ENCODE measurements at regions not wholly inside any gene's neighbourhood (a gene's known extent, or its start where the extent isn't known, plus 50 kb on each side); places are given as distances from the start of the nearest gene placed in this dataset.
"Not testable (repeated sequence)": the region's sequence is repeated elsewhere in the genome, so short reads cannot be mapped to it uniquely, and the experiment has no call there.

- Histone ChIP-seq H3K9ac (ENCODE audit: insufficient read depth in 1 of 2, low read depth in 2 of 2, low read length in 2 of 2) (no peak overlapping the region), H3K4me2 (ENCODE audit: insufficient read depth, low read length) (no peak overlapping the region), H2AFZ (ENCODE audit: low read depth, low read length) (no peak overlapping the region), H3K9me3 (replicated peaks; ENCODE audit: control insufficient read depth, insufficient read depth, low read depth, low read length) (no peaks in the 10 kb centered on the region), H3K27me3 (ENCODE audit: control insufficient read depth in 2 of 2, insufficient read depth in 2 of 2, low read length in 2 of 2) (no peaks in the 10 kb centered on the region), H3K79me2 (ENCODE audit: control insufficient read depth, insufficient read depth, low read length) (no peaks in the 10 kb centered on the region), H3K4me3 (no peak overlapping the region), H4K20me1 (replicated peaks; ENCODE audit: control insufficient read depth, insufficient read depth, low read length) (no peaks in the 10 kb centered on the region), H3K4me1 (replicated peaks in 1 of 2; ENCODE audit: control insufficient read depth in 2 of 2, insufficient read depth in 2 of 2, low read length in 2 of 2) (no peaks in the 10 kb centered on the region), H3K36me3 (ENCODE audit: control insufficient read depth, insufficient read depth, low read length) (no peaks in the 10 kb centered on the region), H3K27ac (ENCODE audit: extremely low read depth, low read depth, low read length) (no peak overlapping the region), H3K9me1 (ENCODE audit: control insufficient read depth, insufficient read depth, low read length) (no peaks in the 10 kb centered on the region)
- BruUV-seq (replicated peaks), result no TSS peak
- in situ Hi-C loops (cut with MboI) (no loop called here), intact Hi-C loops (cut with micrococcal nuclease) (no loop called here)
- TF ChIP-seq CTCF (IDR thresholded peaks at IDR 0.05 in 2 of 3, conservative IDR thresholded peaks at IDR 0.05 in 1 of 3; ENCODE audit: insufficient read depth in 2 of 3, low read depth in 1 of 3, low read length in 3 of 3) (no peak), ZNF133 (CRISPR knock-in tag; IDR thresholded peaks at IDR 0.05) (no peak), SREBF1 (IDR thresholded peaks at IDR 0.05; ENCODE audit: borderline replicate concordance, low read depth, low read length) (no peak)
- ATAC-seq, result no peak
- 0% methylated on average over 2 of the region's 2 CpGs for WGBS (ENCODE audit: insufficient coverage, low coverage, missing lambda C conversion rate)
- FAIRE-seq, result no peak
- POLR2A ChIA-PET, result no interaction called here
- CTCF ChIA-PET (ENCODE audit: low intra/inter-chr PET ratio), result no interaction called here
- no peak for DNase-seq (ENCODE audit: extremely low read depth in 1 of 4, low spot score in 3 of 4)
Measured at GRCh38 chr4:151524610-151525009, 115.6 kb downstream of the FHIP1A start.

GRCh38 chr4:151526489-151526888 lies 117.5 kb downstream of the FHIP1A start:
- intact Hi-C loops (cut with micrococcal nuclease); in situ Hi-C loops (cut with MboI); H2AFZ ChIP-seq (ENCODE audit: low read depth, low read length); ATAC-seq; BruUV-seq (replicated peaks); H3K27ac ChIP-seq (ENCODE audit: extremely low read depth, low read depth, low read length); POLR2A ChIA-PET; H3K4me2 ChIP-seq (ENCODE audit: insufficient read depth, low read length); H3K9ac ChIP-seq (ENCODE audit: insufficient read depth in 1 of 2, low read depth in 2 of 2, low read length in 2 of 2); H3K79me2 ChIP-seq (ENCODE audit: control insufficient read depth, insufficient read depth, low read length); H3K4me3 ChIP-seq; DNase-seq (ENCODE audit: extremely low read depth in 1 of 4, low spot score in 3 of 4); CTCF ChIA-PET (ENCODE audit: low intra/inter-chr PET ratio); H3K36me3 ChIP-seq (ENCODE audit: control insufficient read depth, insufficient read depth, low read length); H3K4me1 ChIP-seq (replicated peaks in 1 of 2; ENCODE audit: control insufficient read depth in 2 of 2, insufficient read depth in 2 of 2, low read length in 2 of 2); H3K27me3 ChIP-seq (ENCODE audit: control insufficient read depth in 2 of 2, insufficient read depth in 2 of 2, low read length in 2 of 2); FAIRE-seq; H3K9me1 ChIP-seq (ENCODE audit: control insufficient read depth, insufficient read depth, low read length); H3K9me3 ChIP-seq (replicated peaks; ENCODE audit: control insufficient read depth, insufficient read depth, low read depth, low read length); H4K20me1 ChIP-seq (replicated peaks; ENCODE audit: control insufficient read depth, insufficient read depth, low read length): not testable (repeated sequence)
- WGBS (ENCODE audit: insufficient coverage, low coverage, missing lambda C conversion rate), result 52% methylated on average over 5 of the region's 36 CpGs
